H1 (cell line): ENCODE measurements at regions not wholly inside any gene's neighbourhood (a gene's known extent, or its start where the extent isn't known, plus 50 kb on each side); places are given as distances from the start of the nearest gene placed in this dataset.

Experiments
- CTCF ChIA-PET: fragments of 300-600 bp; sonication (Branson Sonifier 250); formaldehyde crosslinking; loops from one replicate; lab custom pipeline; 2021; ENCODE audit not compliant: partially characterized antibody; lab: Charles Lee
- POLR2A ChIA-PET: fragments of 300-600 bp; sonication (Branson Sonifier 250); formaldehyde crosslinking; loops from one replicate; lab custom pipeline; 2021; ENCODE audit warnings: inconsistent platforms; ENCODE audit not compliant: partially characterized antibody; lab: Charles Lee
- DNase-seq, 2 experiments: peaks; one replicate each; pipeline versions ENCODE4 v3.0.0 to v3.0.0-alpha.2; 2010 to 2022; ENCODE audit warnings: low spot score in 2 of 2, low read depth in 1 of 2, mixed read lengths in 1 of 2
- FAIRE-seq: peaks from 2 replicates; lab custom pipeline; 2011; peaks lifted over from hg19 to GRCh38; lab: Jason Lieb, UNC
- H2AFZ ChIP-seq: 2 replicates; pipeline ENCODE4 v1.8.1; 2012; ENCODE audit warnings: low read length, inconsistent platforms
- H2AK5ac ChIP-seq: 2 replicates; pipeline ENCODE4 v1.6.1; 2013; ENCODE audit warnings: low read depth, low read length
- H2BK120ac ChIP-seq: replicated peaks from 2 replicates; pipeline ENCODE3; 2013; ENCODE audit warnings: low read depth, low read length, inconsistent platforms
- H2BK12ac ChIP-seq: 2 replicates; pipeline ENCODE4 v1.6.1; 2013; ENCODE audit warnings: low read depth, low read length
- H2BK15ac ChIP-seq: 2 replicates; pipeline ENCODE4 v1.6.1; 2013; ENCODE audit warnings: low read length
- H2BK20ac ChIP-seq: 2 replicates; pipeline ENCODE4 v1.6.1; 2013; ENCODE audit warnings: low read length
- H2BK5ac ChIP-seq: 2 replicates; pipeline ENCODE4 v1.6.1; 2013; ENCODE audit warnings: low read depth, low read length
- H3K14ac ChIP-seq: 2 replicates; pipeline ENCODE4 v1.6.1; 2013; ENCODE audit warnings: inconsistent platforms; ENCODE audit not compliant: insufficient read length
- H3K18ac ChIP-seq: 2 replicates; pipeline ENCODE4 v1.6.1; 2013; ENCODE audit warnings: low read length; ENCODE audit errors: extremely low read depth
- H3K23ac ChIP-seq: 2 replicates; pipeline ENCODE4 v1.6.1; 2013; ENCODE audit warnings: inconsistent platforms; ENCODE audit not compliant: insufficient read length
- H3K23me2 ChIP-seq: 2 replicates; pipeline ENCODE4 v1.6.1; 2013; ENCODE audit warnings: low read depth, low read length
- H3K27ac ChIP-seq: 2 replicates; pipeline ENCODE4 v1.6.1; 2011; ENCODE audit warnings: low read depth, low read length, inconsistent platforms
- H3K27me3 ChIP-seq, 4 experiments: replicated peaks in 1 of 4; 1 replicate in 1 of 4; 2 replicates in 3 of 4; pipeline versions ENCODE4 v1.6.1 to v1.8.1; 2011 to 2013; ENCODE audit warnings: low read length in 3 of 4, mild to moderate bottlenecking in 3 of 4, inconsistent platforms in 2 of 4, mixed read lengths in 2 of 4, moderate library complexity in 1 of 4; ENCODE audit not compliant: control insufficient read depth in 3 of 4, insufficient read depth in 3 of 4; ENCODE audit errors: extremely low read depth in 1 of 4
- H3K36me3 ChIP-seq, 4 experiments: 2 replicates each; pipeline versions ENCODE4 v1.6.1 to v1.8.1; 2011 to 2013; ENCODE audit warnings: mild to moderate bottlenecking in 4 of 4, low read length in 3 of 4, moderate library complexity in 2 of 4, control low read depth in 1 of 4, inconsistent platforms in 1 of 4; ENCODE audit not compliant: insufficient read depth in 4 of 4, control insufficient read depth in 2 of 4
- H3K4ac ChIP-seq: replicated peaks from 2 replicates; pipeline ENCODE3; 2013; ENCODE audit warnings: low read length, low read depth, mixed read lengths, inconsistent platforms; ENCODE audit not compliant: insufficient read length
- H3K4me1 ChIP-seq, 4 experiments: replicated peaks in 1 of 4; 1 replicate in 1 of 4; 2 replicates in 3 of 4; pipeline versions ENCODE4 v1.6.1 to v1.8.1; 2011 to 2013; ENCODE audit warnings: low read length in 3 of 4, inconsistent platforms in 2 of 4, mixed read lengths in 1 of 4; ENCODE audit not compliant: insufficient read depth in 4 of 4, control insufficient read depth in 3 of 4
- H3K4me2 ChIP-seq, 2 experiments: 2 replicates each; pipeline versions ENCODE4 v1.6.1 to v1.8.1; 2011 to 2013; ENCODE audit warnings: low read depth in 2 of 2, low read length in 2 of 2, control low read depth in 1 of 2, inconsistent platforms in 1 of 2, mild to moderate bottlenecking in 1 of 2; ENCODE audit not compliant: insufficient read depth in 1 of 2
- H3K4me3 ChIP-seq, 4 experiments: fragments of 200-600, 300-600 bp in 1 of 4; sonication (generic), shearing (Covaris generic), sonication (Bioruptor Twin) in 1 of 4; 2 replicates each; pipeline versions ENCODE4 v1.5.1 to v1.8.1; 2011 to 2016; ENCODE audit warnings: low read length in 4 of 4, low read depth in 3 of 4, control low read depth in 2 of 4, inconsistent platforms in 2 of 4, mild to moderate bottlenecking in 2 of 4, mixed read lengths in 1 of 4, moderate library complexity in 1 of 4; ENCODE audit not compliant: insufficient read depth in 2 of 4; ENCODE audit errors: extremely low read depth in 1 of 4
- H3K56ac ChIP-seq: replicated peaks from 2 replicates; pipeline ENCODE3; 2013; ENCODE audit warnings: low read depth, mild to moderate bottlenecking, mixed read lengths, low read length, inconsistent platforms; ENCODE audit not compliant: insufficient read length
- H3K79me1 ChIP-seq: 2 replicates; pipeline ENCODE4 v1.6.1; 2013; ENCODE audit warnings: low read depth, low read length, control low read depth
- H3K79me2 ChIP-seq, 2 experiments: 2 replicates each; pipeline versions ENCODE4 v1.6.1 to v1.8.1; 2012 to 2013; ENCODE audit warnings: low read length in 2 of 2, mild to moderate bottlenecking in 2 of 2, inconsistent platforms in 1 of 2; ENCODE audit not compliant: insufficient read depth in 2 of 2, control insufficient read depth in 1 of 2
- H3K9ac ChIP-seq, 4 experiments: replicated peaks in 1 of 4; 1 replicate in 1 of 4; 2 replicates in 3 of 4; pipeline versions ENCODE4 v1.6.1 to v1.8.1; 2011 to 2013; ENCODE audit warnings: low read depth in 3 of 4, low read length in 3 of 4, control low read depth in 2 of 4, mild to moderate bottlenecking in 2 of 4, moderate library complexity in 2 of 4, inconsistent platforms in 1 of 4; ENCODE audit errors: extremely low read depth in 1 of 4
- H3K9me3 ChIP-seq, 2 experiments: 2 replicates each; pipeline versions ENCODE4 v1.6.1 to v1.8.1; 2012 to 2013; ENCODE audit warnings: mild to moderate bottlenecking in 2 of 2, moderate library complexity in 2 of 2, control low read depth in 1 of 2, inconsistent platforms in 1 of 2, low read depth in 1 of 2, low read length in 1 of 2, mixed read lengths in 1 of 2; ENCODE audit not compliant: insufficient read depth in 2 of 2
- H4K20me1 ChIP-seq, 2 experiments: replicated peaks in 1 of 2; 2 replicates each; pipeline versions ENCODE3 to v1.8.1; 2011 to 2013; ENCODE audit warnings: inconsistent platforms in 2 of 2, low read length in 2 of 2, mild to moderate bottlenecking in 1 of 2; ENCODE audit not compliant: insufficient read depth in 2 of 2, control insufficient read depth in 1 of 2
- H4K5ac ChIP-seq: 2 replicates; pipeline ENCODE4 v1.6.1; 2013; ENCODE audit warnings: low read length, low read depth, mixed read lengths, inconsistent platforms; ENCODE audit not compliant: insufficient read length
- H4K8ac ChIP-seq: 2 replicates; pipeline ENCODE4 v1.8.0; 2013; ENCODE audit warnings: mild to moderate bottlenecking, moderate library complexity, low read length, inconsistent platforms; ENCODE audit not compliant: insufficient read depth; ENCODE audit errors: extremely low read depth
- H4K91ac ChIP-seq: replicated peaks from 2 replicates; pipeline ENCODE3; 2013; ENCODE audit warnings: low read length, mixed read lengths, inconsistent platforms; ENCODE audit not compliant: insufficient read length
- BCL11A ChIP-seq, 2 experiments: IDR thresholded peaks; one replicate each; pipeline ENCODE4 v1.6.1; 2011; ENCODE audit warnings: low read depth in 2 of 2, low read length in 2 of 2, mild to moderate bottlenecking in 2 of 2
- CTBP2 ChIP-seq: IDR thresholded peaks from 2 replicates; pipeline ENCODE4 v1.7.0; 2011; ENCODE audit warnings: borderline replicate concordance, mild to moderate bottlenecking, moderate library complexity, mixed read lengths, low read length; ENCODE audit not compliant: insufficient read depth, insufficient read length
- KDM4A ChIP-seq: IDR thresholded peaks from one replicate; pipeline ENCODE4 v1.7.1; 2012; ENCODE audit warnings: low read depth, mild to moderate bottlenecking, moderate library complexity, low read length, inconsistent platforms; ENCODE audit not compliant: severe bottlenecking
- MAFK ChIP-seq: IDR thresholded peaks from 2 replicates; pipeline ENCODE4 v1.6.1; 2012; ENCODE audit warnings: low read depth, mild to moderate bottlenecking, improper control_type of control experiment, low read length
- POLR2AphosphoS5 ChIP-seq: IDR thresholded peaks from 2 replicates; pipeline ENCODE4 v1.6.1; 2011; ENCODE audit warnings: low read depth, low read length
- SAP30 ChIP-seq: fragments of 300-600 bp; sonication (generic); IDR thresholded peaks from 2 replicates; pipeline ENCODE4 v1.7.1; 2012; ENCODE audit warnings: low read length, moderate library complexity, mild to moderate bottlenecking, inconsistent platforms; ENCODE audit not compliant: insufficient read depth, insufficient replicate concordance
- SRF ChIP-seq: IDR thresholded peaks from 2 replicates; pipeline ENCODE4 v1.6.1; 2011; ENCODE audit warnings: mild to moderate bottlenecking, low read depth, low read length, moderate library complexity
- TCF12 ChIP-seq: IDR thresholded peaks from 2 replicates; pipeline ENCODE4 v1.6.1; 2011; ENCODE audit warnings: low read depth, mild to moderate bottlenecking, low read length
- YY1 ChIP-seq: IDR thresholded peaks from 2 replicates; pipeline ENCODE4 v1.6.1; 2011; ENCODE audit warnings: low read depth, mild to moderate bottlenecking, low read length
- WGBS, 2 experiments: shearing (Covaris generic) in 1 of 2; methylation state at CpG; one replicate each; pipeline versions ENCODE4 v1.1.6 to v1.1.7; 2013 to 2015; ENCODE audit warnings: low lambda C conversion rate in 2 of 2, mixed read lengths in 2 of 2, inconsistent platforms in 1 of 2, low coverage in 1 of 2, missing lambda C conversion rate in 1 of 2; ENCODE audit not compliant: insufficient replicate concordance in 2 of 2, insufficient coverage in 1 of 2, insufficient read length in 1 of 2; ENCODE audit errors: extremely low coverage in 1 of 2, missing lambda C conversion rate in 1 of 2; 5-methylcytosine and 5-hydroxymethylcytosine counted together

DNA sequence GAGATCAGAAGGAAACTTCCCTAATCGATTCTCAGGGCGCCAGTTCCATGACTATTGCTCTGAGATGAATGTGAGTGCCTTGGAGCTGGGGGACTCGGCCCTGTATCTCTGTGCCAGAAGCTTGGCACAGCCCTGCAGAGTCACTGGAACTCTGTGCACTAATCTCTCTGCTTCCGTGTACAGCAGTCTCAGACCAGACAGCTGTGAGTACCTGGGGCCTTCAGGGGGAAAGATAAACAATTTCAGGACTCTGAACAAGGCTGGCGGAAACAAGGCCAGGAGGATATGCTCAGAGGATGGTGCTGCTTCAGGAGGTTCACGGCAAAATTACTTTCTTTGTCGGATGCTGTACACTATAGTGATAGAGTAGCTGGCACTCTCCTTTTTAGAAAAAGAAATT is 131.7 kb upstream of the PRSS58 start:
- no peaks in the 10 kb centered on the region for H3K27me3 ChIP-seq
- H3K36me3 ChIP-seq, result no peaks in the 10 kb centered on the region
- no peak overlapping the region for H2AK5ac ChIP-seq
- 82% methylated on average over 5 of the region's 7 CpGs; no CpG with 5 or more reads in 1 of the 2 experiments for WGBS, 2 experiments
- H2BK20ac ChIP-seq, result no peak overlapping the region
- no peaks in the 10 kb centered on the region; a peak in 1 of 7 replicates for H3K4me1 ChIP-seq
- H2BK5ac ChIP-seq, result no peak overlapping the region
- H3K4me2 ChIP-seq, result no peak overlapping the region
- no peak overlapping the region for H3K27ac ChIP-seq
- ChIA-PET POLR2A (no interaction called here), CTCF (interaction anchor here (0.7 to 12.3 kb wide), 20 partner anchors 10 to 196 kb away, joined by 3 to 337 read pairs (median 5); no protein-coding TSS in a partner anchor)
- H3K18ac ChIP-seq, result no peak overlapping the region
- no peak overlapping the region for H3K4ac ChIP-seq
- no peaks in the 10 kb centered on the region for H3K79me2 ChIP-seq
- FAIRE-seq, result no peak
- H3K9ac ChIP-seq, result no peak overlapping the region
- H4K20me1 ChIP-seq, result no peaks in the 10 kb centered on the region
- H4K5ac ChIP-seq, result no peak overlapping the region
- no peak overlapping the region for H3K14ac ChIP-seq
- DNase-seq, result no peak
- H2BK12ac ChIP-seq, result no peak overlapping the region
- no peak overlapping the region for H4K8ac ChIP-seq
- H3K79me1 ChIP-seq, result no peaks in the 10 kb centered on the region
- no peak overlapping the region for H3K4me3 ChIP-seq
- H2AFZ ChIP-seq, result no peak overlapping the region
- H3K23me2 ChIP-seq, result no peaks in the 10 kb centered on the region
- H3K56ac ChIP-seq, result no peak overlapping the region
- no peak overlapping the region for H4K91ac ChIP-seq
- H3K23ac ChIP-seq, result no peak overlapping the region
- no peak overlapping the region for H2BK120ac ChIP-seq
- H3K9me3 ChIP-seq, result no peaks in the 10 kb centered on the region
- no peak overlapping the region for H2BK15ac ChIP-seq
- TF ChIP-seq KDM4A, result no peak
- TF ChIP-seq TCF12, result no peak
- TF ChIP-seq BCL11A (IDR thresholded peaks at IDR 0.05; ENCODE audit: low read depth in 2 of 2, low read length in 2 of 2), result no peak
- TF ChIP-seq MAFK, result no peak
- no peak for TF ChIP-seq CTBP2
- no peak for TF ChIP-seq POLR2AphosphoS5
- TF ChIP-seq SAP30, result no peak
- TF ChIP-seq SRF, result no peak
- TF ChIP-seq YY1, result no peak
